Heart left ventricle (tissue), 13 donors: ENCODE measurements at regions not wholly inside any gene's neighbourhood (a gene's known extent, or its start where the extent isn't known, plus 50 kb on each side); places are given as distances from the start of the nearest gene placed in this dataset.

ENCODE experiments used
- POLR2A ChIP-seq, 2 donors: fragments of 450-650 bp; IDR thresholded peaks; one replicate each; pipeline ENCODE4 v1.6.1; 2017; ENCODE audit warnings: antibody characterized with exemption in 2 of 2, mild to moderate bottlenecking in 2 of 2, moderate library complexity in 2 of 2
- TF ChIP-seq, protein P1 (sequence below), 12 donors: fragments of 200-600 bp; sonication (generic) in 4 of 12; IDR thresholded peaks; one replicate each; pipeline versions ENCODE4 v1.5.0 to v1.8.0; 2018 to 2022; ENCODE audit warnings: antibody characterized with exemption in 12 of 12, mild to moderate bottlenecking in 5 of 12
- donor health status: ischemic (EF 13 %, LVEDD 7.1; RV severe dilation, severe dysfunction).
- donor health status: DM: no; HTN: yes; CAD: no.
- donor health status: DM: no; HTN: no; CAD: no.
- donor health status: ischemic (EF 25% LVEDD 6.9; RV normal size, moderate dysfunction).
- donor health status: ischemic (EF 25% LVEDD 5.7; RV mildly dilated, moderate dysfunction).
- donor health status: ischemic (EF 35%, LVEDD 5.7; RV mildly dilated, moderate dysfunction).
- donor health status: nonischemic (EF 11% LVEDD 7.7; RV severe dilation, severe dysfunction).
- donor health status: DM: yes; HTN: yes; CAD: no.
- donor health status: PGD.
- donor health status: ischemic (EF 29% LVEDD 5.4; RV normal size, mild dysfunction).
- donor health status: nonischemic (EF 23%, LVEDD 6.1; RV moderate dilation, normal function).

DNA sequence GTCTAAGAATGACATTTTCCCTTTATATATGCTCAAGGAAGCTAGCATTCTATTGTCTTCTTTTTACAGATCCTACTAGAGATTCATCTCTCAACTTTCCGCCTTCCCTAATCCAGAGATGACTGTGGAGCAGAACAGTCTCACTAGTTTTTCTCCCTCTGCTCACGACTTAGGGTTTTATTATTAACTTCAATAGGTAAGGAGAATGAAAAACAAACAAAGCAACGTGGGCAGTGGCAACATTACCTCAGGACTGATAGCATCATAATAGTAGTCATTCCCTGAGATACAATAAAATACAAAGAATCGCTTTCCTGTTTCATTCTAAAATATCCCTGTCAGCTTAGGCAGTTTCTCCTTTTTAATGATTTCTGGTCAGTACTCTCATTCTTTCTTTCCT, 154.3 kb upstream of the PLAAT1 start:
- TF ChIP-seq, protein P1, sequence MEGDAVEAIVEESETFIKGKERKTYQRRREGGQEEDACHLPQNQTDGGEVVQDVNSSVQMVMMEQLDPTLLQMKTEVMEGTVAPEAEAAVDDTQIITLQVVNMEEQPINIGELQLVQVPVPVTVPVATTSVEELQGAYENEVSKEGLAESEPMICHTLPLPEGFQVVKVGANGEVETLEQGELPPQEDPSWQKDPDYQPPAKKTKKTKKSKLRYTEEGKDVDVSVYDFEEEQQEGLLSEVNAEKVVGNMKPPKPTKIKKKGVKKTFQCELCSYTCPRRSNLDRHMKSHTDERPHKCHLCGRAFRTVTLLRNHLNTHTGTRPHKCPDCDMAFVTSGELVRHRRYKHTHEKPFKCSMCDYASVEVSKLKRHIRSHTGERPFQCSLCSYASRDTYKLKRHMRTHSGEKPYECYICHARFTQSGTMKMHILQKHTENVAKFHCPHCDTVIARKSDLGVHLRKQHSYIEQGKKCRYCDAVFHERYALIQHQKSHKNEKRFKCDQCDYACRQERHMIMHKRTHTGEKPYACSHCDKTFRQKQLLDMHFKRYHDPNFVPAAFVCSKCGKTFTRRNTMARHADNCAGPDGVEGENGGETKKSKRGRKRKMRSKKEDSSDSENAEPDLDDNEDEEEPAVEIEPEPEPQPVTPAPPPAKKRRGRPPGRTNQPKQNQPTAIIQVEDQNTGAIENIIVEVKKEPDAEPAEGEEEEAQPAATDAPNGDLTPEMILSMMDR (IDR thresholded peaks at IDR 0.05) = no peak
- TF ChIP-seq POLR2A (IDR thresholded peaks at IDR 0.05) = no peak
